ENCODE measurements at regions not wholly inside any gene's neighbourhood (a gene's known extent, or its start where the extent isn't known, plus 50 kb on each side); places are given as distances from the start of the nearest gene placed in this dataset.

DNA sequence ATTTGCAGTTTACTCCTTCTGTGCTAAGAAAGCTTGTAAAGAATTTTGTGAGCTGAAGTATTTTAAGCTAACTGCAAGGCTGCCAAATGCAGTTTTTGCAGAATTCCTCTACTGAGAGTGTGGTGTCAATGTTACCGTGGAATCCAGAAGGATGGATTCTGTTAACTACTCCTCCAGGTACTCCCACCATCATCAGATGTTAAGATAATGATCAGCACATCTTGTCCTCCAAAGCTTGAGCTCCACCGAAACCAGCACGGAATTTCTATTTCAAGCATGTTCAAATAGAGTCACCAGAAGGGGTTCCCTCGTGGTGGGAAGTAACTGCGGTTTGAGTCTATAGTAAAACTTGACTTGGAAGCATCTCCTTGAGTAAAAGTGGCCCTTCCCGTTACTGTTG lies 64.3 kb upstream of the CDKN3 start:
- H4K5ac ChIP-seq (ENCODE audit: low read depth, low read length), result no peak overlapping the region
- no peak overlapping the region for H3K56ac ChIP-seq (ENCODE audit: extremely low read depth, insufficient read depth, low read length)
- ChIA-PET CTCF (interaction anchor here (2.7 kb wide), 1 partner anchor 16 kb away, joined by 6 read pairs; no protein-coding TSS in a partner anchor), POLR2A (ENCODE audit: unreplicated experiment) (no interaction called here)
- no peak overlapping the region for H2AFZ ChIP-seq (replicated peaks; ENCODE audit: low read length, poor library complexity)
- ATAC-seq (ENCODE audit: low read depth) (no peak), DNase-seq (no peak)
- in situ Hi-C loops (cut with MboI; ENCODE audit: low sequenced_read_pairs) (loop anchor here (5.0 to 25.0 kb wide), 3 partner anchors 795 to 1038 kb away; no protein-coding TSS in a partner anchor), dilution Hi-C loops (cut with HindIII; ENCODE audit: low sequenced_read_pairs, unreplicated experiment) (no loop called here), intact Hi-C loops (cut with micrococcal nuclease) (loop anchor here (10.0 kb wide), 1 partner anchor 688 kb away; no protein-coding TSS in a partner anchor)
- WGBS, 2 experiments (ENCODE audit: extremely low coverage in 2 of 2, insufficient read length in 1 of 2), result 100% methylated on average over 1 of the region's 6 CpGs; no CpG with 5 or more reads in 1 of the 2 experiments
- H3K4me1 ChIP-seq (ENCODE audit: control insufficient read depth, insufficient read depth, low read length), result no peaks in the 10 kb centered on the region
- no TSS peak for BruUV-seq (replicated peaks)
- no peak overlapping the region for H2BK5ac ChIP-seq (ENCODE audit: low read depth, low read length, poor library complexity, severe bottlenecking)
- H3K79me1 ChIP-seq (ENCODE audit: low read depth in 1 of 2, low read length in 2 of 2), result no peaks in the 10 kb centered on the region
- H3K14ac ChIP-seq (replicated peaks; ENCODE audit: low read depth, low read length), result no peak overlapping the region
- H3K9ac ChIP-seq (ENCODE audit: low read depth, low read length), result no peak overlapping the region
- H4K20me1 ChIP-seq (ENCODE audit: insufficient read depth, low read length), result no peaks in the 10 kb centered on the region
- no peak overlapping the region for H3K4ac ChIP-seq (ENCODE audit: low read depth, low read length)
- H2BK15ac ChIP-seq (ENCODE audit: low read depth, low read length), result no peak overlapping the region
- H3K23ac ChIP-seq (ENCODE audit: low read depth, low read length), result no peak overlapping the region
- H3K18ac ChIP-seq (ENCODE audit: low read depth, low read length), result no peak overlapping the region
- H3K4me3 ChIP-seq (ENCODE audit: insufficient read depth, low read depth, low read length), result no peak overlapping the region
- H2AK9ac ChIP-seq (replicated peaks; ENCODE audit: low read depth, low read length, poor library complexity), result no peak overlapping the region
- no peak overlapping the region for H4K91ac ChIP-seq (ENCODE audit: insufficient read depth, low read depth, low read length)
- H2BK20ac ChIP-seq (ENCODE audit: low read depth, low read length), result no peak overlapping the region
- no peak overlapping the region for H3K4me2 ChIP-seq (ENCODE audit: low read depth, low read length)
- no peak overlapping the region for H4K8ac ChIP-seq (ENCODE audit: low read depth in 2 of 2, low read length in 2 of 2)
- no peaks in the 10 kb centered on the region for H3K9me3 ChIP-seq (ENCODE audit: control insufficient read depth, insufficient read depth, low read length)
- no peak overlapping the region for H2BK120ac ChIP-seq (ENCODE audit: low read depth, low read length)
- H3K36me3 ChIP-seq (ENCODE audit: control insufficient read depth, insufficient read depth, low read length), result no peaks in the 10 kb centered on the region
- no peak overlapping the region for H3K27ac ChIP-seq (ENCODE audit: insufficient read depth, low read length)
- H3K27me3 ChIP-seq (ENCODE audit: control insufficient read depth, insufficient read depth, low read length), result peaks cover 2% of the 10 kb centered on the region
- H2AK5ac ChIP-seq (ENCODE audit: low read depth, low read length), result no peak overlapping the region
- no peaks in the 10 kb centered on the region for H3K9me1 ChIP-seq (ENCODE audit: insufficient read depth, low read length)
- no peak for TF ChIP-seq CHD1 (IDR thresholded peaks at IDR 0.05; ENCODE audit: low read depth, low read length)
- TF ChIP-seq, protein P1, sequence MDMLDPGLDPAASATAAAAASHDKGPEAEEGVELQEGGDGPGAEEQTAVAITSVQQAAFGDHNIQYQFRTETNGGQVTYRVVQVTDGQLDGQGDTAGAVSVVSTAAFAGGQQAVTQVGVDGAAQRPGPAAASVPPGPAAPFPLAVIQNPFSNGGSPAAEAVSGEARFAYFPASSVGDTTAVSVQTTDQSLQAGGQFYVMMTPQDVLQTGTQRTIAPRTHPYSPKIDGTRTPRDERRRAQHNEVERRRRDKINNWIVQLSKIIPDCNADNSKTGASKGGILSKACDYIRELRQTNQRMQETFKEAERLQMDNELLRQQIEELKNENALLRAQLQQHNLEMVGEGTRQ (IDR thresholded peaks at IDR 0.05; ENCODE audit: low read depth, low read length), result no peak
- TF ChIP-seq RCOR1 (IDR thresholded peaks at IDR 0.05; ENCODE audit: insufficient replicate concordance, low read length), result no peak
- TF ChIP-seq SMC3 (IDR thresholded peaks at IDR 0.05; ENCODE audit: low read depth, low read length), result no peak
- no peak for TF ChIP-seq FOS (IDR thresholded peaks at IDR 0.05; ENCODE audit: low read depth, low read length)
- TF ChIP-seq CEBPB (IDR thresholded peaks at IDR 0.05; ENCODE audit: low read depth, low read length), result no peak
- no peak for TF ChIP-seq MAFK (IDR thresholded peaks at IDR 0.05; ENCODE audit: low read depth, low read length)
- no peak for TF ChIP-seq MAZ (IDR thresholded peaks at IDR 0.05; ENCODE audit: borderline replicate concordance, low read depth, low read length)
- TF ChIP-seq RAD21 (IDR thresholded peaks at IDR 0.05; ENCODE audit: low read length), result no peak
- TF ChIP-seq POLR2A (IDR thresholded peaks at IDR 0.05; ENCODE audit: low read depth, low read length), result no peak
- TF ChIP-seq, protein P2, sequence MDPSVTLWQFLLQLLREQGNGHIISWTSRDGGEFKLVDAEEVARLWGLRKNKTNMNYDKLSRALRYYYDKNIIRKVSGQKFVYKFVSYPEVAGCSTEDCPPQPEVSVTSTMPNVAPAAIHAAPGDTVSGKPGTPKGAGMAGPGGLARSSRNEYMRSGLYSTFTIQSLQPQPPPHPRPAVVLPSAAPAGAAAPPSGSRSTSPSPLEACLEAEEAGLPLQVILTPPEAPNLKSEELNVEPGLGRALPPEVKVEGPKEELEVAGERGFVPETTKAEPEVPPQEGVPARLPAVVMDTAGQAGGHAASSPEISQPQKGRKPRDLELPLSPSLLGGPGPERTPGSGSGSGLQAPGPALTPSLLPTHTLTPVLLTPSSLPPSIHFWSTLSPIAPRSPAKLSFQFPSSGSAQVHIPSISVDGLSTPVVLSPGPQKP (IDR thresholded peaks at IDR 0.05; ENCODE audit: borderline replicate concordance, low read depth, low read length), result no peak
- TF ChIP-seq BHLHE40 (IDR thresholded peaks at IDR 0.05; ENCODE audit: low read depth, low read length), result no peak
- TF ChIP-seq NFE2L2 (IDR thresholded peaks at IDR 0.05; ENCODE audit: low read depth, low read length), result no peak
